Fibroblast of mammary gland (primary cell): ENCODE measurements at regions not wholly inside any gene's neighbourhood (a gene's known extent, or its start where the extent isn't known, plus 50 kb on each side); places are given as distances from the start of the nearest gene placed in this dataset.

ENCODE experiments used
- DNase-seq: peaks from one replicate; pipeline ENCODE4 v3.0.0-alpha.2; 2010; ENCODE audit warnings: low read depth
- H3K4me3 ChIP-seq: 2 replicates; pipeline ENCODE4 v1.5.1; 2011; ENCODE audit warnings: low read depth, mild to moderate bottlenecking, low read length, moderate library complexity; ENCODE audit not compliant: control insufficient read depth
- CTCF ChIP-seq: conservative IDR thresholded peaks from 2 replicates; pipeline ENCODE4 v1.5.1; 2011; ENCODE audit warnings: low read depth, low read length, inconsistent platforms; ENCODE audit not compliant: control insufficient read depth, insufficient read depth

DNA sequence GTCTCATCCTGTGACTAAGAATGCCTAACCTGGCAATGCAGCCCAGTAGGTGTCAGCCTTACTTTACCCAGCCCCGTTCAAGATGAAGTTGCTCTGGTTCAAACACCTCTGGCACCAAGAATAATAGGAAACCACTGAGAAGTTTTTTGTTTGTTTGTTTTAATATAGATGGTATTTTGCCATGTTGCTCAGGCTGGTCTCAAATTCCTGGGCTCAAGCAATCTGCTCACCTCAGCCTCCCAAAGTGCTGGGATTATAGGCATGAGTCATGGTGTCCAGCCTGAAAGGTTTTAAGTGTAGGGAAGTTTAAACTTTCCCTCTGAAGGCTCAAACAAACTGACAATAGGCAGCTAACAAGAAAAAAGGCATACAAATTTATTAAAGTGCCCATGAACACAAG, 51.2 kb upstream of the ABCC4 start:
- no peak for TF ChIP-seq CTCF
- DNase-seq: no peak
- no peak overlapping the region for H3K4me3 ChIP-seq

GRCh38 chr13:95354156-95354555, 52.9 kb upstream of the ABCC4 start:
- TF ChIP-seq CTCF: no peak
- DNase-seq: no peak
- no peak overlapping the region for H3K4me3 ChIP-seq

- no peak for DNase-seq
- TF ChIP-seq CTCF: no peak
- H3K4me3 ChIP-seq: no peak overlapping the region
These were observed 53.6 kb upstream of the ABCC4 start for GRCh38 chr13:95354680-95355487.

GRCh38 chr13:95355494-95355893, 54.2 kb upstream of the ABCC4 start:
- H3K4me3 ChIP-seq: no peak overlapping the region
- TF ChIP-seq CTCF: no peak
- DNase-seq: peak; percentile 21

GRCh38 chr13:95356916-95357315, 55.7 kb upstream of the ABCC4 start:
- H3K4me3 ChIP-seq: no peak overlapping the region
- no peak for DNase-seq
- TF ChIP-seq CTCF: no peak

DNA sequence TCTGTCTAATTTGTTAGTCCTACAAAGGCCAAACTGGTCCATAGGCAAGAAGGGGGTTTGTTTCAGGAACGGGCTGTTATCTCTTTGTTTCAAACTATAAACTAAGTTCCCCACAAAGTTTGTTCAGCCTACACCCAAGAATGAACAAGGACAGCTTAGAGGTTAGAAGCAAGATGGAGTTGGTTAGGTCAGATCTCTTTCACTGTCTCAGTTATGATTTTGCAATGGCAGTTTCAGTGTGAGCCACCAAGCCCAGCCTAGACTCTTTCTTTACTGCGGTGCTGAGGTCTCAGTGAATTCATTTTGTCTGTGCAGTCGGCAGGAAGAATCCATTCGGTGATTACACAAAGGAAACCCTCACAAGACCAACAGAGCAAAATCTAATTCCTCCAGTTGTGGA, 56.6 kb upstream of the ABCC4 start:
- no peak for TF ChIP-seq CTCF
- no peak overlapping the region for H3K4me3 ChIP-seq
- DNase-seq: no peak
